IMR-90 (cell line): ENCODE measurements at regions not wholly inside any gene's neighbourhood (a gene's known extent, or its start where the extent isn't known, plus 50 kb on each side); places are given as distances from the start of the nearest gene placed in this dataset.

ENCODE experiments used
- ATAC-seq: fragments of 200-7000 bp; cut with Tn5 transposase; 2 replicates; pipeline ENCODE4 v1.9.1; 2020; ENCODE audit warnings: low read depth, mild to moderate bottlenecking, moderate library complexity
- BruUV-seq: library from RNA; stranded (reverse); fragments of 400-500 nt; replicated peaks from 2 replicates; lab custom pipeline; 2021; lab: Mats Ljungman, UMichigan
- CTCF ChIA-PET: fragments of 300-600 bp; formaldehyde crosslinking; extraction: SDS; loops from one replicate; lab custom pipeline; 2021; ENCODE audit warnings: antibody characterized with exemption; lab: Yijun Ruan, JAX
- POLR2A ChIA-PET: fragments of 300-600 bp; sonication (Branson Sonifier 250); formaldehyde crosslinking; loops from one replicate; lab custom pipeline; 2022; ENCODE audit warnings: antibody characterized with exemption; ENCODE audit not compliant: unreplicated experiment; lab: Charles Lee
- DNase-seq: peaks from one replicate; pipeline ENCODE4 v3.0.0; 2013
- H2AFZ ChIP-seq: replicated peaks from 2 replicates; pipeline ENCODE3; 2013; ENCODE audit warnings: low read length, mild to moderate bottlenecking; ENCODE audit not compliant: poor library complexity
- H2AK5ac ChIP-seq: 2 replicates; pipeline ENCODE4 v1.6.1; 2013; ENCODE audit warnings: low read depth, low read length, inconsistent platforms
- H2AK9ac ChIP-seq: replicated peaks from 2 replicates; pipeline ENCODE3; 2013; ENCODE audit warnings: mild to moderate bottlenecking, low read depth, low read length, moderate library complexity; ENCODE audit not compliant: poor library complexity
- H2BK120ac ChIP-seq: 2 replicates; pipeline ENCODE4 v1.6.1; 2013; ENCODE audit warnings: low read depth, low read length, inconsistent platforms
- H2BK15ac ChIP-seq: 3 replicates; pipeline ENCODE4 v1.6.1; 2013; ENCODE audit warnings: low read depth, low read length, inconsistent platforms
- H2BK20ac ChIP-seq: 2 replicates; pipeline ENCODE4 v1.6.1; 2013; ENCODE audit warnings: low read depth, mild to moderate bottlenecking, inconsistent platforms, low read length, moderate library complexity
- H2BK5ac ChIP-seq: 2 replicates; pipeline ENCODE4 v1.6.1; 2013; ENCODE audit warnings: mild to moderate bottlenecking, low read depth, low read length, inconsistent platforms; ENCODE audit not compliant: poor library complexity, severe bottlenecking
- H3K14ac ChIP-seq: replicated peaks from 2 replicates; pipeline ENCODE4 v1.6.1; 2013; ENCODE audit warnings: low read depth, low read length, inconsistent platforms
- H3K18ac ChIP-seq: 2 replicates; pipeline ENCODE4 v1.6.1; 2013; ENCODE audit warnings: low read depth, low read length, control low read depth
- H3K23ac ChIP-seq: 2 replicates; pipeline ENCODE4 v1.6.1; 2013; ENCODE audit warnings: low read depth, low read length, inconsistent platforms
- H3K27ac ChIP-seq: 2 replicates; pipeline ENCODE4 v1.5.1; 2013; ENCODE audit warnings: mild to moderate bottlenecking, control low read depth, low read length; ENCODE audit not compliant: insufficient read depth
- H3K27me3 ChIP-seq: 2 replicates; pipeline ENCODE4 v1.6.1; 2013; ENCODE audit warnings: low read length; ENCODE audit not compliant: control insufficient read depth, insufficient read depth
- H3K36me3 ChIP-seq: 2 replicates; pipeline ENCODE4 v1.6.1; 2013; ENCODE audit warnings: low read length, mixed read lengths; ENCODE audit not compliant: control insufficient read depth, insufficient read depth
- H3K4ac ChIP-seq: 2 replicates; pipeline ENCODE4 v1.6.1; 2013; ENCODE audit warnings: low read depth, low read length, inconsistent platforms
- H3K4me1 ChIP-seq: 2 replicates; pipeline ENCODE4 v1.6.1; 2013; ENCODE audit warnings: low read length, mixed read lengths; ENCODE audit not compliant: control insufficient read depth, insufficient read depth
- H3K4me2 ChIP-seq: 2 replicates; pipeline ENCODE4 v1.6.1; 2013; ENCODE audit warnings: low read depth, mild to moderate bottlenecking, control low read depth, low read length, moderate library complexity
- H3K4me3 ChIP-seq: 2 replicates; pipeline ENCODE4 v1.5.1; 2013; ENCODE audit warnings: low read depth, mild to moderate bottlenecking, control low read depth, low read length, moderate library complexity; ENCODE audit not compliant: insufficient read depth
- H3K56ac ChIP-seq: 2 replicates; pipeline ENCODE4 v1.6.1; 2013; ENCODE audit warnings: low read length, inconsistent platforms; ENCODE audit not compliant: insufficient read depth; ENCODE audit errors: extremely low read depth
- H3K79me1 ChIP-seq, 2 experiments: 2 replicates each; pipeline ENCODE4 v1.6.1; 2013; ENCODE audit warnings: low read length in 2 of 2, inconsistent platforms in 1 of 2, low read depth in 1 of 2
- H3K9ac ChIP-seq: 2 replicates; pipeline ENCODE4 v1.6.1; 2013; ENCODE audit warnings: low read depth, low read length, control low read depth
- H3K9me1 ChIP-seq: 2 replicates; pipeline ENCODE4 v1.6.1; 2013; ENCODE audit warnings: low read length, inconsistent platforms; ENCODE audit not compliant: insufficient read depth
- H3K9me3 ChIP-seq: 2 replicates; pipeline ENCODE4 v1.6.1; 2013; ENCODE audit warnings: low read length; ENCODE audit not compliant: control insufficient read depth, insufficient read depth
- H4K20me1 ChIP-seq: 2 replicates; pipeline ENCODE4 v1.6.1; 2013; ENCODE audit warnings: low read length, inconsistent platforms; ENCODE audit not compliant: insufficient read depth
- H4K5ac ChIP-seq: 2 replicates; pipeline ENCODE4 v1.6.1; 2013; ENCODE audit warnings: mild to moderate bottlenecking, low read depth, low read length, control low read depth
- H4K8ac ChIP-seq, 2 experiments: 2 replicates each; pipeline ENCODE4 v1.6.1; 2013; ENCODE audit warnings: low read depth in 2 of 2, low read length in 2 of 2, control low read depth in 1 of 2, inconsistent platforms in 1 of 2
- H4K91ac ChIP-seq: 2 replicates; pipeline ENCODE4 v1.6.1; 2013; ENCODE audit warnings: low read depth, low read length, inconsistent platforms; ENCODE audit not compliant: insufficient read depth
- BHLHE40 ChIP-seq: fragments of 150-350 bp; IDR thresholded peaks from 2 replicates; pipeline ENCODE4 v1.6.1; 2016; ENCODE audit warnings: mild to moderate bottlenecking, low read depth, low read length
- CEBPB ChIP-seq: IDR thresholded peaks from 2 replicates; pipeline ENCODE4 v1.6.1; 2012; ENCODE audit warnings: low read depth, low read length, improper control_type of control experiment
- CHD1 ChIP-seq: IDR thresholded peaks from 2 replicates; pipeline ENCODE4 v1.6.1; 2012; ENCODE audit warnings: low read depth, low read length, improper control_type of control experiment
- CTCF ChIP-seq: conservative IDR thresholded peaks from 2 replicates; pipeline ENCODE4 v1.5.1; 2012; ENCODE audit warnings: mild to moderate bottlenecking, low read depth, low read length, improper control_type of control experiment
- ELK1 ChIP-seq: fragments of 150-350 bp; IDR thresholded peaks from 2 replicates; pipeline ENCODE4 v1.6.1; 2016; ENCODE audit warnings: low read depth, mild to moderate bottlenecking, low read length, moderate library complexity, borderline replicate concordance
- FOS ChIP-seq: fragments of 150-350 bp; IDR thresholded peaks from 2 replicates; pipeline ENCODE4 v1.6.1; 2016; ENCODE audit warnings: low read depth, low read length
- MAFK ChIP-seq: IDR thresholded peaks from 2 replicates; pipeline ENCODE4 v1.6.1; 2012; ENCODE audit warnings: low read depth, low read length, improper control_type of control experiment
- MAZ ChIP-seq: IDR thresholded peaks from 2 replicates; pipeline ENCODE4 v1.6.1; 2012; ENCODE audit warnings: low read depth, mild to moderate bottlenecking, low read length, improper control_type of control experiment, moderate library complexity, borderline replicate concordance
- NFE2L2 ChIP-seq: fragments of 150-350 bp; IDR thresholded peaks from 2 replicates; pipeline ENCODE4 v1.6.1; 2016; ENCODE audit warnings: low read depth, mild to moderate bottlenecking, low read length
- RAD21 ChIP-seq: IDR thresholded peaks from 2 replicates; pipeline ENCODE4 v1.6.1; 2012; ENCODE audit warnings: low read length, improper control_type of control experiment
- RFX5 ChIP-seq: IDR thresholded peaks from 2 replicates; pipeline ENCODE4 v1.8.0; 2012; ENCODE audit warnings: low read depth, mild to moderate bottlenecking, low read length, moderate library complexity
- SMC3 ChIP-seq: fragments of 150-350 bp; IDR thresholded peaks from 2 replicates; pipeline ENCODE4 v1.6.1; 2016; ENCODE audit warnings: low read depth, mild to moderate bottlenecking, antibody characterized with exemption, low read length, moderate library complexity
- USF2 ChIP-seq: fragments of 150-350 bp; IDR thresholded peaks from 2 replicates; pipeline ENCODE4 v1.6.1; 2017; ENCODE audit warnings: mild to moderate bottlenecking, antibody characterized with exemption, low read length, low read depth
- WGBS, 2 experiments: methylation state at CpG; one replicate each; pipeline versions ENCODE4 v1.1.5 to v1.1.7; 2013; ENCODE audit warnings: missing lambda C conversion rate in 2 of 2; ENCODE audit not compliant: insufficient read length in 1 of 2; ENCODE audit errors: extremely low coverage in 2 of 2; 5-methylcytosine and 5-hydroxymethylcytosine counted together
- dilution Hi-C: fragments of 300-500 bp; cut with HindIII; formaldehyde crosslinking; loops from one replicate; pipeline ENCODE4 v1.14.3; 2018; ENCODE audit warnings: low sequenced_read_pairs; ENCODE audit not compliant: unreplicated experiment
- in situ Hi-C: fragments of 300-500 bp; cut with MboI; formaldehyde crosslinking; loops from 3 replicates; pipeline ENCODE4 v1.14.3; 2019; ENCODE audit warnings: low sequenced_read_pairs, inconsistent platforms, mixed read lengths
- intact Hi-C: fragments of 100-400 bp; cut with micrococcal nuclease; formaldehyde crosslinking; loops from 2 replicates; pipeline ENCODE4 v1.10.0; 2022

- no peak overlapping the region for H3K27ac ChIP-seq
- in situ Hi-C loops: no loop called here
- H4K20me1 ChIP-seq: no peaks in the 10 kb centered on the region
- TF ChIP-seq RFX5: no peak
- TF ChIP-seq CHD1: no peak
- TF ChIP-seq ELK1: no peak
- TF ChIP-seq BHLHE40: no peak
- TF ChIP-seq USF2: no peak
- no peak for TF ChIP-seq FOS
- no peak for TF ChIP-seq RAD21
- TF ChIP-seq MAZ: no peak
- no peak for TF ChIP-seq NFE2L2
- TF ChIP-seq CTCF: no peak
- no peak for TF ChIP-seq MAFK
- TF ChIP-seq CEBPB: no peak
- no peak for TF ChIP-seq SMC3
- H3K27me3 ChIP-seq: no peaks in the 10 kb centered on the region
- H2AK5ac ChIP-seq: no peak overlapping the region
- H3K9me3 ChIP-seq: no peaks in the 10 kb centered on the region
- H3K4me2 ChIP-seq: no peak overlapping the region
- H2AFZ ChIP-seq: no peak overlapping the region
- no peak overlapping the region for H2BK5ac ChIP-seq
- dilution Hi-C loops: no loop called here
- no peak overlapping the region for H2BK20ac ChIP-seq
- H3K18ac ChIP-seq: no peak overlapping the region
- H3K4ac ChIP-seq: no peak overlapping the region
- no peak overlapping the region for H3K14ac ChIP-seq
- intact Hi-C loops: no loop called here
- no CpG with 5 or more reads among the region's 2 CpGs for WGBS, 2 experiments
- H3K79me1 ChIP-seq: no peaks in the 10 kb centered on the region
- no peak overlapping the region for H3K56ac ChIP-seq
- no TSS peak for BruUV-seq
- no peak overlapping the region for H2BK15ac ChIP-seq
- peaks cover 25% of the 10 kb centered on the region for H3K4me1 ChIP-seq
- no peak overlapping the region for H3K9ac ChIP-seq
- no peak for ATAC-seq
- no peak overlapping the region for H2BK120ac ChIP-seq
- H3K9me1 ChIP-seq: peaks cover 10% of the 10 kb centered on the region; the same call in 1 of the 2 replicates
- H3K36me3 ChIP-seq: no peaks in the 10 kb centered on the region
- DNase-seq: no peak
- CTCF ChIA-PET: no interaction called here
- H4K8ac ChIP-seq: no peak overlapping the region
- no peak overlapping the region for H4K5ac ChIP-seq
- no peak overlapping the region for H2AK9ac ChIP-seq
- no peak overlapping the region for H4K91ac ChIP-seq
- H3K4me3 ChIP-seq: no peak overlapping the region
- POLR2A ChIA-PET: no interaction called here
- no peak overlapping the region for H3K23ac ChIP-seq
Measured at GRCh38 chr1:56333461-56333860, 245.9 kb downstream of the PLPP3 start.
